SH-SY5Y (cell line): ENCODE measurements at regions not wholly inside any gene's neighbourhood (a gene's known extent, or its start where the extent isn't known, plus 50 kb on each side); places are given as distances from the start of the nearest gene placed in this dataset.

ENCODE experiments used
- GATA2 ChIP-seq: IDR thresholded peaks from 2 replicates; pipeline ENCODE4 v1.6.1; 2011; ENCODE audit warnings: mild to moderate bottlenecking, low read depth, low read length
- GATA3 ChIP-seq: IDR thresholded peaks from 2 replicates; pipeline ENCODE4 v1.6.1; 2011; ENCODE audit warnings: low read depth, mild to moderate bottlenecking, low read length, moderate library complexity

GRCh38 chr14:41377932-41378331 lies 228.7 kb upstream of the LRFN5 start:
- TF ChIP-seq GATA2 (no peak), GATA3 (no peak)
